ENCODE measurements at regions not wholly inside any gene's neighbourhood (a gene's known extent, or its start where the extent isn't known, plus 50 kb on each side); places are given as distances from the start of the nearest gene placed in this dataset.

DNA sequence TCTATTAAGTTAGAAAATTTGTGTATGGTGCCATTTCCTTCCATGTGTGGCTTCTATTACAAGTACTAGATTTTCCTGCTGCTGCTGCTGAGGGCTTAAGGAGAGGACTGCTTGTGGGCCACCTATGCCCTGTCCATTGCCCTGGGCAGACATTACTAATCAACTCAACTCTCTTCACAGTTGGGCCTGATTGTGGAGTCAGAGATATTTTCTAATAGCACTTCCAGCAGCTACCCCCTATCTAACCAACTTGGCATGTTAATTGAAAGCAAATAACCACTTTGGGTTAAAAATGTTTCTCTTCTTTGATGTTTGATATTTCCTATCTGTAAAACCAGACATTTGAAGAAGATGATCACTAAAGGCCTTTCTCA is 242.0 kb downstream of the EDEM1 start:
- no peak for DNase-seq

DNA sequence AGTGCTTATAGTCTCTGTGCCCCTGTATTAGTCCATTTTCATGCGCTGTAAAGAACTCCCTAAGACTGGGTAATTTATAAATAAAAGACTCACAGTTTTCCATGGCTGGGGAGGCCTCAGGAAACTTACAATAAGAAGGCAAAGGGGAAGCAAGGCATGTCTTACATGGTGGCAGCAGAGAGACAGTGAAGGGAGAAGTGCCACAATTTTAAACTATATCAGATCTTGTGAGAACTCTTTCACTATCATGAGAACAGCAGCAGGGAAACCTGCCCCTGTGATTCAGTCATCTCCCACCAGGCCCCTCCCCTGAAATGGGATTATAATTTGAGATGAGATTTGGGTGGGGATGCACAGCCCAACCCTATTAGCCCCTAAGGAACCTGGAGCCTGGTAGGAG is 243.2 kb downstream of the EDEM1 start:
- no peak for DNase-seq

DNA sequence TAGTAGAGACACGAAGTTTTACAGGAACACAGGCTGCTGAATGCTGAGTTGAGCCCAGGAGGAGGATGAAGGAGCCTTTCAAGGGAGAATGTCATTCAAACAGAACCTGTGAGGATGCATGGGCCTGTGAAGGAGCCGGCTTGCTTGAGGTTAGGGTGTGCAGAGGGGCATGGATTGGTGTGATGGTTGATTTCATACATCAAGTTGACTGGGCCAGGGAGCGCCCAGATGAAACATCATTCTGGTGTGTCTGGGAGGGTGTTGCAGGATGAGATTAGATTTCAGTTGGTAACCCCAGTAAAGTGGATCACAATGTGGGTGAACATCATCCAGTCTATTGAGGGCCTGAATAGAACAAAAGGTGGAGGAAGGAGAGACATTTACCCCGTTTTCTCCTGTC is 243.6 kb downstream of the EDEM1 start:
- DNase-seq: no peak

DNA sequence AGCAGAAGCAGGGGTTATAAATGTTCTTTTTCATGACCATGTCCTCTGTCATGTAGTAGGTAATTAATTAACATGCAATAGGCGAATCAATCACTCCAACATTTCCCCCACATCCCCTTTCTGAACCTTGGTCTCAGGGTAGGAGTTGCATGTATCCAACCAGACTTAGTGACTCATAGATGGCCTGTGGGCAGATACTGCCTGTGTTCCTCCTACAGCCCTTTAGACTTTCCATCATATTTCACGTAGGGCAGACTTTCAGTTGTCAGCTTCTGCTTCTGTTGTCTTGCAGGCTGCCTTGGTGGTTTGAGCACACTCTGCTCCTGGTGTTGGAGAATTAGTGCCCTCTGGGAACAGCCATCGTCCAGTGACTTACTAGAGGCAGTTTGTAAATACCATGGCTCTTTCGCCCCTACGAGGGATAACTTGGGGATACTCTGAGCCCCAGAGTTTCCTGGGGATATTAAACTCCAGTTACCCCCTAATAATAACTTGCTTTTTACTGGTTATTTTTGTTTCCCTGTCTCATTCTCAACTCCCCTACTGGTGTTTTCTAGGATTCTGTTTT is 244.4 kb downstream of the EDEM1 start:
- no peak for DNase-seq

DNA sequence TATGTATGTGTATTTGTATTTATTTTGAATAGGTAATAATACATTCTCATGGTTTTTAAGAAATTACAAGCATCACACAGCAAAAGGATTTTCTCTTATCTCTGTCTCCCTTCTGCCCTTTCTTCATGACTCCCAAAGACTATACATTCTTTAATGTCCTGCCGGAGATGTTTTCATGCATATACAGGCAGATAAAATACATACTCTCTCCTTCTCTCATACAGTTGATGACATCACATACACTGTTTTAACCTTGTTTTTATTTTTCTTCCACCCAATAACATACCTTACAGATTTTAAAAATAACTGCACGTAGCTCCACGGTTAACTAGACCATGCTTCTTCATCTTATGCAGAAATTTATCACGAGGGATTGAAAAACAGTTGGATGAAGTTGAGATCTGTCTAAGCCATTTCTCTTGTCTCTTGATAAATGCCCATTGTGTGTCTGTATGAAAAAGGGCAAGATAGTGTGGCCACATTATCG is 249.8 kb downstream of the EDEM1 start:
- no peak for DNase-seq

DNA sequence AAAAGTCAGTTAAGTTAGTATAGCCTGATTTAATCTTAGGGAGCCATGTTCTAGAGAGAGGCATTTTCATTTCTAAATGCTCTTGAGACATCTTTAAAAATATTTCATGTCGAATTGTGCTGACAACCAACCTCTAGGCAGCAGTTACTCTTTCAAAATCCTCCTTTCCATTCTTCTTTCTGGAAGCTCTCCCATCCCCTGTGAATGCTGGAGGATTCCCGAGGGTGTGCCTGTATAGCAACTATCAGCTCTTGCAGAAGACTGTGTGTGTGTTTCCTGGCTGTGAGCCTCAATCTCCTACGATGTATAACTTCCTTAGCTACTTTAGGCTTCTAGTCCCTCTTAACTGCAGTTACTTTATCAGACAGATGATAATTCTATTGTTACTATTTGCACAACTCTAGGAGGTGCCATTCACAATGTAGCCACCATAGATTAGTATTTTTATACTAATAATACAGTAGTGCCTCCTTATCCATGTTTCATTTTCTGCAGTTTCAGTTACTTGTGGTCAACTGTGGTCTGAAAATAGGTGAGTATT is 250.3 kb downstream of the EDEM1 start:
- DNase-seq: no peak

DNA sequence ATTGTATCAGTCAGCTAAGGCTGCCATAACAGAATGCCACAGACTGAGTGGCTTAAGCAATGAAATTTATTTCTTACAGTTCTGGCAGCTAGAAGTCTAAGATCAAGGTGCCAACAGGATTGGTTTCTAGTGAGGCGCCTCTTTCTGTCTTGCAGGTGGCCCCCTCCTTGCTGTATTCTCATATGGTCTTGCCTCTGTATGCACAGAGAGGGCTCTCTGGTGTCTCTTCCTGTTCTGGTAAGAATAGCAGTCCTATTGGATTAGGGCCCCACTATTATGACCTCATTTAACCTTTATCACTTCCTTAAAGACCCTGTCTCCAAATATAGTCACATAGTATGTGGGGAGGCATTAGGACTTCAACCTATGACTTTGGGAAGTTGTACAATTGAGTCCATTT is 253.9 kb downstream of the EDEM1 start:
- DNase-seq: no peak

DNA sequence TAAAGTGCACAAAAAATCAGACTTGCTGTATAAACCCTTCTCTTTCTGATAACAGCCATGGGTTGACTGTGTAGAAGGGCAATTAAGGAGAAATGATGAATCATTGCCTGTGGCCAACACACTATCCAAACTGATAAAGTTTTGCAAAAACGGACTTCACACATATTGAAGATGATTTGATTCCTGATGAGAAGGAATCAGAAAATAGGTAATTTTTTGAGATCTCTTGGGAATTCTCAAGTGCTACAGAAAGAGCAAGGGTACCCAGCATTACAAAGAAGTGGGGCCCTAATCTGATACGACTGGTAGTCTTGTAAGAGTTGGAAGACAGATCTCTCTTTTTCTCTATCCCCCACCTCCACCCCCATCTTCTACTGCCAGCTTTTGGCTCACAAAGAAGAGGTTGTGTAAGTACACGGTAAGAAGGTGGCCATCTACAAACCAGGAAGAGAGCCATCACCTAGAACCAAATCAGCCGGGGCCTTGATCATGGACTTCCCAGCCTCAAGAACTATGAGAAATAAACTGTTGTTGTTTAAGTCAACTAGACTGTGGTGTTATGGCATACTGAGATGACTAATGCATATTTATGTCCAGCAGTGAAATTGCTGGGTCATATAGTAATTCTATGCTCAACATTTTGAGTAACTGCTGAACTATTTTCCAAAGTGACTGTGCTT is 254.7 kb downstream of the EDEM1 start:
- no peak for DNase-seq

DNA sequence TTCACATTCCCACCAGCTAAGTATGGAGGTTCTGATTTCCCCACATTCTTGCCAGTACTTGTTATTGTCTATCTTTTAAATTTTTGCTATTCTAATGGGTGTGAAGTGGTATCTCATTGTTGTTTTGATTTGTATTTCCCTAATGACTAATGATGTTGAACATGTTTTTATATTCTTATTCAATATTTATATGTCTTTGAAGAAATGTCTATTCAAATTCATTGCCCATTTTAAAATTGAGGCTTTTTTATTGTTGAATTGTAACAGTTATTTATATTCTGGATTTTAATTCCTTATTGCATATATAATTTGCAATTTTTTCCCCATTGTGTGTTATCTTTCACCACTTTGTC is 255.3 kb downstream of the EDEM1 start:
- no peak for DNase-seq

DNA sequence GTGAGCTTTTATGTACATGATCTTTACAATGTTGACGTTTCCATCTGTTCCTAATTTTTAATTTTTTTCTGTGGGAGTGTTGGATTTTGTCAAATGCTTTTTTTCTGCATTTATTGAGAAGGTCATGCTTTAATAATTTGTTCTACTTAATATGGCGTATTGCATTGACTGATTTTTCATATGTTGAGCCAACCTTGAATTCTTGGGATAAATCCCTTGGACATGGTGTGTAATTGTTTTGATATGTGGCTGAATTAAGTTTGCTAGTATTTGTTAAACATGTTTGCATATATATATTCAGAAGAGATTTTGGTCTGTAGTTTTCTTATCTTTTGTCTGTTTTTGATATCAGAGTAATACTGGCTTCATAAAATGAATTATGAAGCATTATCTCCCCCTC is 256.7 kb downstream of the EDEM1 start:
- DNase-seq: no peak

DNA sequence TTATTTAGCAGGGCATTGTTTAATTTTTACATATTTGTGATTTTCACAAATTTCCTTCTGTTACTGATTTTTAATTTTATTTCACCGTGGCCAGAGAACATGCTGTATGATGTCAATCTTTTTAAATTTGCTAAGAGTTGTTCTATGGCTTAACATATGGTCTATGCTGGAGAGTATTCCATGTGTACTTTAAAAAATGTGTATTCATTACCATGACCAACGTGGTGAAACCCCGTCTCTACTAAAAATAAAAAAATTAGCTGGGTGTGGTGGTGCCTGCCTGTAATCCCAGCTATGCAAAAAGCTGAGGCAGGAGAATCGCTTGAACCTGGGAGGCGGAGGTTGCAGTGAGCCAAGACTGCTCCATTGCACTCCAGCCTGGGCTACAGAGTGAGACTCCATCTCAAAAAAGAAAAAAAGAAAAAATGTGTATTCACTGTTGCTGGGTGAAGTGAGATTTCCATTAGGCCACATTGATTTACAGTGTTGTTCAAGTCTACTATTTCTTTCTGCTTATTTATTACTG is 258.2 kb downstream of the EDEM1 start:
- no peak for DNase-seq

DNA sequence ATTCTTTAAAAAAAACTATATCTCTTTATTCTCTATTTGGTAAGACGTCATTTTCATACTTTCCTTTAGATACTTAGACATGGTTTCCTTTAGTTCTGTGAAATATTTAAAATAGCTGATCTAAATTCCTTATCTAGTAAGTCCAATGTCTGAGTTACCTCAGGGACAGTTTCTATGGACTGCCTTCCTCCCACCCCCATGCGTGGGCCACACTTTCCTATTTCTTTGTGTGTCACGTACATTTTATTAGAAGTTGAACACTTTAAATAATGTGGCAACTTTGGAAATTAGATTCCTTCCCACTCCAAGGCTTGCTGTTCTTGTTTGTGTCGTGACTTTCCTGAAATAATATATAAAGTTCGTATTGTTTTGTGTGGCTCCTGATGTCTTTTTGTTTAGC is 260.7 kb downstream of the EDEM1 start:
- DNase-seq: no peak

DNA sequence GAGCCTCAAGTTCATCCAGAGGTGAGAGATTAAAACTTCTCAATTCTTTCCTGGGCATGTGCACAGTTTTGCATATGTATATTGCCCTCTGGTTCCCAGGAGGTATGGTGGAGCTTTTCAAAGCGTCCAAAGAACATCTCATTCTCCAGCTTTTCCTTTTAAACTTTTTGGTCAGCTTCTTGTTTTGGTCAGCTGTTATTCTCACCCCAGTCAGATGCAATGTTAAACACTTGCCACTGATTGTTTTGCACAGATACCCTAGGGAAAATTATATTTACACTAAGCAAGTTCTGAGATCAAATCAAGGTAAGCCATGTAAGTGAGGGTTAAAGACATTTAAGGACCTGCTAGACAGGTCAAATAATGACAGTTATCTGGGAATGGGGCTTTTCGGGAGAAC is 261.3 kb downstream of the EDEM1 start:
- no peak for DNase-seq

DNA sequence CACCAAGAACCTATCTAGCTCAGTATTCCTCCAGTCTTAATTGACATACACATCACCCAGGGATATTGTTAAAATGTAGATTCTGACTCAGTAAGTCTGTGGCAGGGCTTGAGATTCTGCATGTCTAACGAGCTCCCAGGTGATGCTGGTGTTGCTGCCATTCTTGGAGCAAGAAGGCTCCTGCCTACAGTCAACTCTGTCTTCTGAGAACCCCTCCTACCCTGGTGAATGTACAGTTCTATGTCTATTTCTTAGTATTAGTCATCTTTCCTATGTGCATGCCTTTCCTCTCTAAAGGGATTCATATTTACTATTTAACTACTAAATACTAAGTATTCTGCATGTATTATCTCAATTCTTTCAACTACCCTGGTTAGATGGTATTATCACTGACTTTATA is 268.7 kb downstream of the EDEM1 start:
- no peak for DNase-seq

DNA sequence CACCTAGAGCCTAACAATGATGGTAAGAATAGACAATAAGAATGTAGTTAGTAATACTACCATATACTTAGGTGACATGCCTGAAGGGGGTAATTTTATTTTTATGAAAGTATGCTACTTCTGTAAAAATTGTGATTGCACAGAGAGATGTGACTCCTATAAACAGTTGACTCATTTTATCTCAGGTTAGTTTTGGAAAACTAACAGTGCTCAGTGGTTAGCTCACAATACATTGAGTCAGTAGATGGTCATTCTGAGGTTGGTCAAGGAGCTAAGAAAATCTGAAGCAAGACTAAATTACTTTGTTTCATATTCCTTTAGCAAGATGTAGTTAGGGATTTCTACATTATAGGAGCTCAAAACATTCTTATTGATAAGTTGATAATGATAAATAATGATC is 271.0 kb downstream of the EDEM1 start:
- DNase-seq: no peak

DNA sequence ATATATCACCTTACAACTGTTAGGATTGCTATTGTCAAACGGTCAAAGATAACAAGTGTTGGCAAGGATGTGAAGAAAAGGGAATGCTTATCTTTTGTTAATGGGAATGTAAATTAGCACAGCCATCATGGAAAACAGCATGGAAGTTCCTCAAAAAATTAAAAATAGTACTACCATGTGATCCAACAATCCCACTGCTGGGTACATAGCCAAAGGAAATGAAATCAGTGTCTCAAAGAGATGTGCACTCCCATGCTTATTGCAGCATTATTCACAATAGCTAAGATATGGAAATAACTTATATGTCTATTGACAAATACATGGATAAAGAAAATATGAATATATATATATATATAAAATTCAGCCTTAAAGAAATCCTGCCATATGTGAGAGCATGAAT is 274.6 kb downstream of the EDEM1 start:
- DNase-seq: no peak

DNA sequence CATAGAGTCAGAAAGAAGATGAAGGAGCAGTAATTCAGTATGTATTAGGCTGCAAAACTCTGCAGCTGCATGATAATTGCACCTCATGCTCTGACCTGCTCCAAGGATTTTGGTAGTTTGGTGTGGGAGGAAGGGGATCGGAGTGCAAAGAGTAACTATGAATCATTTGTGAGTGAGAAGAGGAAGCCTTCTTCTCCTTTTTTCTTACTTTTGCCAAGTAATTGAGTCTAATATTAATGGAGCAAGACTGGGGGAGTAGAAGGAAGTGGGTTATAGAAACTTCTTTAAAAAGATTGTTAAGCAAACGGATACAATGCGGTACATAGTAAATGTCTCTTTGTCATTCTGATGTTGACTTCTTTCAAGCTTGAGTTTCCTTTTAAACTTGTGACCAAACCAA is 276.5 kb downstream of the EDEM1 start:
- DNase-seq: no peak

DNA sequence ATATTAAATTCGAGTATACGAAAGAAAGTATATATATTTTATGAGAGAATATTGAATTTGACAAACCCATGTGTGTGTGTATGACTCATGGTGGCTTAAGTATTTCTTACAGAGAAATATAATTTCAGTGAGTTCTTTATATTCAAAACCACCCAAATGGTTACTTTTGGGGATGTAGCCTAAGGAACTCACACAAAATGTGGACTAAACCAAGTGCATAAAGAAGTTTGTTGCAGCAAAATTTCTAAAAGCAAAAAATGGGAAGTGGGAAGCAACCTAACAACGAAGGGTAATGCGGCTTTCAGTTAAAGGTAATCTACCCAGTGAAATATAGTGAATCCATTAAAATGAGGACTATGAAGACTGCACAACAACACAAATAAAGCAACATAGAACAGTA is 277.1 kb downstream of the EDEM1 start:
- no peak for DNase-seq

DNA sequence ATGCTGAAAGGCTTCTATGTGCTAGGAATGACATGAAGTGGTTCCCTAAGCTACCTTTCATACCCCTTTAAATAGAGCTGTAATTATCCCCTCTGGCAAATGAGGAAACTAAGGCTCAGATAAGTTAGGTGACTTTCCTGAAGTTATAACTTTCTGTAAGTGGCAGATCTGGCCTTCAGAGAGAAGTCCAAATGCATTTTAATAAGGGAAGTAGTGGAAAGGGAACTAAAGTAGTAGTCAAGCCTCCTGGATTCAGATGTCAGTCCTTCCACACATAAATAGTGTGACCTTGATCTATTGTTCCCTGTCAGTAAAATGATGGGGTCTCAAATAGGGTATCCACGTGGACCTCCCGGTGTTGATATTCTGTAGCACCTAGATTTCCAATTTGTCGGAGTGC is 277.7 kb downstream of the EDEM1 start:
- DNase-seq: no peak

DNA sequence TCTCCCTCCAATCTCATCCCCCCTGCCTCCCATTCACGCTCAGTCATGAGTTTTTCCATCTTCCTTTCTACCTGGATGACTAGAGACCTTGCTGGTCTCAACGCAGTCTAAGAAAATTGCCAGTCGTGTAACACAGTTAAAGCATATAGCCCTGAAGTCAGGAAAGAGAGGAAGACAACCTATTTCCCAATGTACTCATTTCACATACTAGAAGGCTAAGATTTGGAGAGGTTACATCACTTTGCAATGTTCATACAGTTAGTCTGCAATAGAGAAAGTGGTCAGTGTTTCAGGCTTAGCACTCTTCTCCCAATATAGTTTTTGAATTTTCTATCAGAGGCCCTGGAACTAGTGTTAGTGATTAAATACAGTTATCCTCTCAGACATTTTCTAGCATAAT is 278.6 kb downstream of the EDEM1 start:
- no peak for DNase-seq

DNA sequence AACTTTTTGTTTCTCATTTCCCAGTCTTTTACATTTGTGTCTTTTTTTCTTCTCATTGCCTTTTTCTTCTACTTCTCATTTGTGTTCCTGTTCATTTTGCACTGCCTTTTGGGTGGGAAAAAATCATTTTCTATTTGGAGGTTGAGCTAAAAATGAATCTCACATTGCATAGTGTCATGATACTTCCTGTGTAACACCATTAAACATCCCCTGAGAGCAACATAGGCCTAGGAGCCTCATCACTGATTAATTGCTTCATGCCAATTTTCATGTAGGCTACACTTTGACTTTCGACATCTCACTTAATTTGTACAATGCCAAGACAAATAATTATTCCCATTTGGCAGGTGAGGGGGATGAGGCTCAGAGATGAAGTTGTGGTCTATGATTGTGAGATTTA is 279.2 kb downstream of the EDEM1 start:
- no peak for DNase-seq

DNA sequence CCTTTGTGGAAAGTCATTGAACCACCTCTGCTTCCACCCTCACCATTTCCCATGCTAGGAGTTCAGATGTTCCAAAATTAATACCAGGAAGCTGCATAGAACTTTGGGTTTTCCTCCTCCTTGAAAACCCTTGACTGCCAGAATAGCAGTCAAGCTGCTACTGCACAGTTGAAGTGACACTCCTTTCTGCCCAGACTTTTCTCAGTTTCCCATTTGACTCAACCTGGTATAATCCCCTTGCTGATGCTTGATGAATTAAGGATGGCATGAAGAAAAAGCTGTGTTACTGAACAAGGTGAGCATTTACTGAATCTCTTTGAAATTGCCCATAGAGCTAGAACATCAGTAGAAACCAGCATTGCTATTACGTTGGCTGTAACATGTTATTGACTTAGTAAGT is 286.0 kb downstream of the EDEM1 start:
- no peak for DNase-seq

DNA sequence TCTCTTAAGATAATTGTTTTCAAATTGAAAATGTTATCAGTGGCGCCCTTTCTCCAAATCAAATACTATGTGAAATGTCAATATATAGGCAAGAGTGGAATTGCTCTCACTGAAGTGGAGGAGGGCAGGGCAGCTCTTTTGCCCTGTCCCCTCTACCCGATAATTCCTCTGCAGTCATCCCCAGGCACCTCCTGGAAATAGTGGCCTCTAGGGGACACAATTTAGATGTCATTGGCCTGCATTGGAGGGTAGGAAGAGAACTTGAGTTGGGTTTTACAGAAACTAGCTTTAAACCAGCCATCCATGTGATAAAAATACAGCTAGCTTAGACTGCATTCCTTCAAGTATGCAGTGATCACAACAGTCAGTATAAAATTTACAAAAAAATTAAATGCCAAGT is 288.9 kb downstream of the EDEM1 start:
- no peak for DNase-seq

DNA sequence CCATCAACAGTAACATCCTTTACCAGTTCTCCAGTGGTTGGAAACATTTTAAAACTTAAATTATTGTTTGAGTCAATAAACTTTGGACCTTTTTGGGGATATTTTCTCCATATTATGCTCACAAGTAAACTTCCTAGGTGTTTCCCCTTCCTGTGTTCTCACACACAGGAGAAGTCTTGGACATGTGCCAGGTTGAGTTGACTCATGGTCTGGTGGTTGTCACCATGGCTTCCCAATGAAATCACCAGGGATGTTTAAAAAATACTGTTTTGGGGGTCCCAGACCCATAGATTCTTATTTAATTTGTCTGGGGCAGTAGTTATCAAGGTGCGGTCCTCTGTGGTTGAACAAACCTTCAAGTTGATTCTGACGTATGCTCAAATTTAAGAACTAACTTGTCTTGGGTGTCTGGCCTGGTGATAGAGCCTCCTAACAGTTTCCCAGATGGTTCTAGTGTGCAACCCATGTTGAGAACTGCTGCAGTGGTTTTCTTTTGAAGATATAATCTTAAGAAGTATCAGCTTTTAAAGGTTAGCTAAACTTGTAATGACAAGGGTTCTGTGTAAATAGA is 291.8 kb downstream of the EDEM1 start:
- no peak for DNase-seq

DNA sequence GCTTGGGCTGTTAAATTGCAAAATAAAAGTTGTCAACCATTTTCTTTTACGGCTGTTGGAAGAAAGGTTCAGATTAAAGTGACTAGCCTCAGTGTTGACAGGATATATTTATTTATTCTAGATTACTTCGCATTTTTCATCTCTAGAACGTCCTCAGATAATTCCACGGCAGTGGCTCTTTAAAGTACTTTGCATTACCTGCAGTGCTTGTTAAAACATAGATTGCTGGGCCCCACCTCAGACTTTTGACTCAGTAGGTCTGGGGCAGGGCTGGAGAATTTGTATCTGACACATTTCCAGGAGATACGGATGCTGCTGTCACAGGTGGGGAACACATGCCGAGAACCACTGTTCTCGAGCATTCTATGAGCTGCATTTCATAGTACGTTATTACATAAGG is 292.7 kb downstream of the EDEM1 start:
- no peak for DNase-seq

All from fibroblast of upper back skin (primary cell).